Activated CD4-positive, alpha-beta T cell treated with anti-CD3 and anti-CD28 coated beads, Interleukin-2, Interleukin-4, amounts not matched to agents 100 ng/mL and 50 ng/mL, durations not matched to agents 16 hours and 8 hours (primary cell): ENCODE measurements at regions not wholly inside any gene's neighbourhood (a gene's known extent, or its start where the extent isn't known, plus 50 kb on each side); places are given as distances from the start of the nearest gene placed in this dataset.
"Not testable (repeated sequence)": the region's sequence is repeated elsewhere in the genome, so short reads cannot be mapped to it uniquely, and the experiment has no call there.

Experiments used
- DNase-seq: peaks from one replicate; pipeline ENCODE4 v3.0.0-alpha.2; 2020; ENCODE audit warnings: low spot score

DNA sequence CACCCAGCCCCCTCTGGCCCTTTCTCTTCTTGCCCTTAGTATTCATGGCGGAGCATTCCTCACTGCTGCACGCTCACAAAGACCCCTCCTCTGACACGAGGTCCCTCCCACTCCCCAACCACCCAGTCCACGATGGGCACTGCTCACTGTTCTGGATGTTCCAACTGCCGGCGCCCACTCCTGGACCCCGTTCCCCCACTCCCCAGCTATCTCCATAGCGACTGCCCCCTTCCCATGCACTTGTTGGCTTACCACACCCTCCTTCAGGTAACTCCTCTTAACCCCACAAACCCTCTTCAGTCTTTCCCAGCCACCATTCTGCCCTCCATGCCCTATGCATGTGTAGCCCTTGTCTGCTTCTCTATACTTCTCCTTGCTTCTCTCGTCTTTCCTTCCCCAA lies 961.5 kb upstream of the DEFB115 start:
- DNase-seq = not testable (repeated sequence)

DNA sequence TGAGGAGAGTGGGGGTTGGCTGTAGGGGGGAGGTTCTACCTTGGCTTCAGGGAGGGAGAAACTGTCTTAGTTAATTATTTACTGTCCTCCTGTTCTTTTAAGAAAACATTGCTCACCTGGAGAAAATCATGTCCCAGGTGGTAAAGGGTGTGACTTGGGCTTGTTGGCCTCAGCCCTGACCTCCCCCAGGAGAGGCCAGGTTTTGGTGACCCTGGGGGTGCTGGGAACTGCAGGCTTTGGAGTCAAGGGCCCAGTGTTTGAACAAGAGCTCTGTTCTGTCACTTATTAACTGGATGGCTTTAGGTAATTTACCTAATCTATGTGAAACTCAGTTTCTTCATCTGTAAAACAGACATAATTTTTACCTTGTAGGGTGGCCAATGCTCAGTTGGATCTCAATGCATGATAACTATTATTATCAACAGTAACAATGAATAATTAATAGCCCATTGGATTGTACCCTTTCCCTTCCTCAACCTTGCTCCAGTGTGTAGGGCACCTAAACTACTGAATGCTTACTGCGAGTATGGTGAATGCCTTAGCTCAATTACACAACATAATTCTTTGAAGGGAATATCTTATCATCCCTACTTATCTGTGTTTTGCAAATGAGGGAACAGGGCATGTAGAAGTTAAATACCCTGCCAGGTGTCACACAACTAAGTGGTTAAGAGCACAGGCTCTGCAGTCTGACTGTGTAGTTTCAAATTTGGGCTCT lies 959.4 kb upstream of the DEFB115 start:
- DNase-seq = not testable (repeated sequence)

DNA sequence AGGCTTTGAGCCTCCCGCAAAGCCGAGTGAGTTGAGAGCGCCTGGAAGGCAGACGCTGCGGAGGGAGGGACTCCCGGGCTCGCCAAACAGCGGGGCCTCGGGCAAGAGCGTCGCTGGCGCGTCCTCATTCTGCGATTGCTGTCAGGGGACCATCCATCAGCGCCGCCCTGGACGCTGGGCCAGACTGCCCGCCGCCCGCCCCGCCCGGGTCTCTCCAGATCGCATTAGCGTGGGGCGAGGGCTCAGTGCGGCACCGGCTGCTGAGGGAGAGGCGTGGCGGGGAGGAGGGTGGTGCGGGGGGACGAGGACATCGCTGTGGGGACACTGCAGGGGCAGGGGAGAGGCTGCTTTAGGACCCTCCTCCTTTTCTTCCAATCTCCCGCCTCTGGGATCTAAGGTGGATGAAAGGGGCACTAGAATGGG lies 957.2 kb upstream of the DEFB115 start:
- not testable (repeated sequence) for DNase-seq

DNA sequence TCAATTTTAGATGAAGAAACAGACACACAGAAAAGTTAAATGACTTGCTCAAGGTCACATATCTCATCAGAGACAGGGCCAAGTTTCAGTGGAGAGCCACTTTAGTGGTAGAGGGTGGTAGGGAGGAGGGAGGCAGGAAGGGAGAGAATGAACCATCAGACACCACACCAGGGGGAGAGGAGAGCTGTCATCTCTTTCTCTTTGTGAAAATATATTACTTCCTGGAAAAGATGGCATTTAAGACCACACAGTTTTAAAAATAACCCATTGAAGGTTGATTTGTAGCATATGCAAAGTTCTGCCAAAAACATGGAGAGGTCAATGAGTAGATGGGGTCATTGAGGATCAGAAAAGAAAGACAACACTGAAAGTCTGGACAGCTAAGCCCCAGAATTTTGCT lies 954.7 kb upstream of the DEFB115 start:
- not testable (repeated sequence) for DNase-seq

DNA sequence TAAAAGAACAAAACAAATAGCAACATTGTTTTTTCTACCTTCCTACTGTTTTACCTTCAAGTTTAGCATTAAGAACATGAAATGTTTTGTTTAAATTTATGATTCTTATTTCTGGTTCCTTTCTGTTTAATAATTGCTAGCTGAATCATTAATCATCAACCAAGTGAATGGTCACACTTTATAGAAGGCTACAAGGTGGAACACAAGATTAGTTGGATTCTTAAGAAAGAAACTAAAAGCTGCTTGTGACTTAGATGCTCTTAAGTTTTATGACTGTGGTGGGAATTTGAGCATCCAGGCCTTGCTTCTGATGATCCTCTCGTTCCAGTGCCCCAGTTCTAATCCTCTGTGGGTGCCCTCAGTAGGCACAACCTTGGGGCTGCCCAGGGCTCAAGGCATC lies 947.5 kb upstream of the DEFB115 start:
- not testable (repeated sequence) for DNase-seq

DNA sequence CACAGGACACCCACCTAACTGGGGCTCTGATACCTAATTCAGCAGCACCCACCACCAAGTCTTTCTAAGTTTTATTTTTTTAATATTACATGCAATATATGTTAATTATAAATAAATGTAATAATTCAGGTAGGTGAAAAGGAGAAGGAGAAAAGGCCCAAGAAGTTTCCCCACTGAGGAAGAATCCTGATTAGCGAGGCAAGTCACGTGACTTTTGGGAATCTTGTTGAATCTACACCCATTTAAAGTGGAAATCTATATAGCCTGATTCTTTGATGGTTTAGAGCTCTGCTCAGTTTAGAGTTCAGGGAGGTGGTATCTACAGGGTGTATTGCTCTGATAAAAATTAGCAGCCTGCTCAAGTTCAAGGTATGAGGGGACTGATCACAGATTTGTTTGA lies 947.1 kb upstream of the DEFB115 start:
- DNase-seq = not testable (repeated sequence)

DNA sequence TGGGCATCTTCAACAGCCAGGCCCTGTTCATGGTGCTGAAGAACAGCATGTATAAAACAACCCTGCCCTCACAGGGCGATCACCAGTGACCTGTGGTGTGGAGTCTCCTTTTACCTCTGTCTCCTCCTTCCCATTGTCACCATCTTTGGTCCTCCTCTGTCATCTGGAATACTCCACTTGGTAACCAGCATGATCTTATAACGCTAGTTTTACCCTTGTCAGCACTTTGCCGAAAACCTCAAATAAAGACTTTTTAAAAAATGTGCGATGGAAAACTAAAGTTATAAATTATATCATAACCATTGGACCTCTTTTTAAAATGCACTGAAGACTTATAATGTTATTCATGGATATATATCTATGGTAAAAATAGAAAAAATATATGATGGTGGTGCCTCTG lies 945.2 kb upstream of the DEFB115 start:
- not testable (repeated sequence) for DNase-seq

DNA sequence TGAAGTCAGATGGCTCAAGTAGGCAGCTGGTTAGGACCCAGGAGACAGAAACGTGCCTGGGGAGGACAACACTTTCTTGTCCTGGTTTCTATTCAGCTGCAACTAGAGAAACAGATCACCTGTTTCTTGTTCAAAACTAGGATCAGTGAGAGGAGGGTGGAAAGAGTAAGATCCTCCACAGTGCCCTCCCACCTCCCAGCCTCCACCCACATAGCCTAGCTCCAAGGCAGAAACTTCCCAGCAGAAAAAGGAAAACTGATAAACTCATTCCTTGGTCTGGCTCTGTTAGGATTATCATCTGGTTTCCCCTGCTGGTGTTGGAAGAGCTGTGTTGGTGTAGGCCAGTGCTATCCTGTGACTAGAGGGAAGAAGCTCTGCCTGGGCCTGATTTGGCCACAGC lies 943.8 kb upstream of the DEFB115 start:
- DNase-seq = not testable (repeated sequence)

DNA sequence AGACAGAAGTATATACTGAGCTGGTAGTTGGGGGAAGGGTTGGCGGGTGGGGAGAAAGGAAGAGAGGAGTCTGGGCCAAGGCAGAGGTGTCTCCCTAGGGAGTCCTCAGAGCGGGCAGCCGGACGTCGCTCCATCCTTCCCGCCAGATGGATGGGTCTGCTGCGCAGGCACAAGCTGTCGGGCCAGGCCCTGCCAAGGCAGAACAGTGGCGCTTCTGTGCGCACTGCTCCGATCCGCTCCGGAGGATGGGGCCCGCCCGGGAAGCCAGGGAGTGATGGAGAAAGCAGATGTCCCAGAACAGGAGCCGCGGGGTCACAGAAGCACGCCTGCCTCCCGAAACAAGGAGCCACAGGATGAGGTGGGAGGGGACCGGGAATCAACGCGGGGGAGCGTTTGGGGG lies 941.4 kb upstream of the DEFB115 start:
- not testable (repeated sequence) for DNase-seq

DNA sequence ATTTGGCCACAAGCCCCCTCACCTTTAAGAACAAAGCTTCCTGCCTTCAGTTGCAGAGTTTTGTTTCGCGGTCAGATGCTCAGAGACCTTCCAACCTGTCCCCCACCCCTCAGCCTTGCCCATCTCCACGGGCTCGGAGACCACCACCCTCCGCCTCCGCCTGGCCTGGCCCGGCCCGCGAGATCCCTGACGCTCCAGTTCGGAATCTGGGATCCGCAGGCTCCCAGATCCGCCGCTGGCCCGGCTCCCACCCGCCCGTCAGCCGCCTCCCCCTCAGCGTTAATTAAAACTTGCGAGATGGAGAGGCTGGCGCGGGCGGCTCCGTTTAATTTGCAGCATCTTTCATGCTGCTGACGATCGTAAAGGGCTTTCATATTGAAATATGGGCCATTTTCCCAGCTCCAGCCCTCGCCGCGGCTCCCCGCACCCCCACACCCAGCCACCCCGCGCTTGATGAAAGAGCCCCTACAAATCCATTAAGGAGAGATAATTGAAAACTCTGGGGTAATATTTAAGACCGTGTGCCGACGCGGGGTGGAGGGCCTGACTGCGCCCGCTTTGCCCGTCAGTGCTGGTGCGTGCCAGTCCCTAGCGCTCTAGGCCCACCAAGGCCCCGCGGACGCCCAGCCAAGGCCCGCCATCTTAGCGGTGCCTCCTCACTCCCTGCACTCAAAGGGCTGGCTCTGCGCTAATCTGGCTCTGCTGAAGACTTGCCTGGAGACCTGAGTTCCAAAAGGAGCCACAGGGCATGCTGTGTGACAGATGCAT lies 940.7 kb upstream of the DEFB115 start:
- not testable (repeated sequence) for DNase-seq

DNA sequence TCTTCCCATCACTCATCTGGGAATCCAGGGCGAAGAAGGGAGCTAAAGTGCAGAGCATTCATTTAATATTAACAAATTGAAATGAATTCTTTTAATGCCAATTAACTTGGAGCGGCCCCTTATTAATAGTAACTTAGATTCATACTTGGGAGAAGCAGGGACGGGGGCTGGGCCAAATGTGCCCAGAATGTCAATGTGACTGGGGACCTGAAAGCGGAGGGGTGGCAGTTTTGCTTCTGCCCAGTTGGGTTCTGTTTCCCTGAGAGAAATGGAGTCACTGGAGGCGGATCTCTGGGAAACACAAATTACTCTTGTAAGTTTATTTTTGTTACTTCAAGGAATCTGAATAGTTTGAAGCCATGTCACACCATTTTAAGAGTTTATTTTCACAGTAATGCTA lies 923.7 kb upstream of the DEFB115 start:
- DNase-seq = not testable (repeated sequence)

DNA sequence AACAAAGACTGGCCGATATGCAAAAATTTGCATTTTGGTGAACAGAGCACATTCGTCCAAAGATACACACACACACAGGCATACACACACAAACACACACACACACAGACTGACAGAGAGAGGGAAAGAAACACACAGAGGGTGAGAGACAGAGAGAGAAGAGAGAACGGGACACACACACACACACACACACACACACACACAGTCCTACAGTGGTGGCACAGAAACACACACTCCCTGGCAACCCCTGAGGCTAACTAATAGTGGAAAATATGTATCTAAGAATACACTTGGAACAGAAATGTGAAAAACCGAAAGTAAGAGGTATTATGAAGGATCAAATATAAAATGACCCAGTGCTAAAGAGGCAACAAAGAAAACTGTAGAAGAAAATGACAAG lies 919.9 kb upstream of the DEFB115 start:
- not testable (repeated sequence) for DNase-seq

DNA sequence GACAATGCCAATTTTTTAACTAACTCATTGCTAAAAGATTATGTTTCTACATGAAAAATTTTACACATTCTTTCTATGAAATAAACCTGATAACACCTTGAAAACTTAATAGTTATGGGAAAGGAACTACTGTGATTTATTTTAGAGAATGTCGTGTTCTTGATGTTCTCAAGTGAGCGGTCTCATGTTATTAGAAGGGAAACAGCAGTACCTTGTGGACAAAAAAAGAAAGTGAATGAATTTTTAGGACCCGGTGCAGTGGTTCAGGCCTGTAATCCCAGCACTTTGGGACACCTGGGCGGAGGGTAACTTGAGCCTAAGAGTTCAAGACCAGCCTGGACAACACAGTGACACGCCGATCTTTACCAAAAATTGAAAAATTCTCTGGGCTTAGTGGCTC lies 908.5 kb upstream of the DEFB115 start:
- DNase-seq = not testable (repeated sequence)

DNA sequence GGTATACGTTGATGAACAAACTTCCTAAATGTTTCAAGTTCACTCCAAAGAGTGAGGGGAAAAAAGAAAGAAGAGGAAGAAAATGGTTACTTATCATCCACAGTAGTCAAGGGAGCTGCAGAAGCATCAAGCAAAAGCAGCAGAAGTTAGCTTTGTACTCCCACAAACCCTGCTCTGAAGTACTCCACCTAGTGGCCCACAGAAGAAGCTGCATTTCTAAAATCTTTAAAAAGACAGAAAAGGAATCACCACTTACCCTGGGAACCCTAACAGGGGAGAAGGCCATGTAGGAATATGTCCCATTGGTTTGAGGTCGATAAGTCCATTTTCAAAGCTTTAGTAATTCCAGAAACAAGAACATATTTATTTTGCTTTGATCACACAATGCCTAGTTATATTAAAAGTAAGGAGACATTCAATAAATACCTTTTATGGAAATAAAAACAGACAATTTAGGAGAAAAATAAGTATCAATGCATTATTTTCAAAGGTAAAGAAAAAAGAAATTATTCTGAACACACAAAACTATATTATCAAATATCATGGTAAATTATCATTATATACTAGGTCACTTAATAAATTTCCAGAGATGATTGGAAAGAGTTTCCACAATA lies 900.5 kb upstream of the DEFB115 start:
- peak; percentile 6 for DNase-seq

DNA sequence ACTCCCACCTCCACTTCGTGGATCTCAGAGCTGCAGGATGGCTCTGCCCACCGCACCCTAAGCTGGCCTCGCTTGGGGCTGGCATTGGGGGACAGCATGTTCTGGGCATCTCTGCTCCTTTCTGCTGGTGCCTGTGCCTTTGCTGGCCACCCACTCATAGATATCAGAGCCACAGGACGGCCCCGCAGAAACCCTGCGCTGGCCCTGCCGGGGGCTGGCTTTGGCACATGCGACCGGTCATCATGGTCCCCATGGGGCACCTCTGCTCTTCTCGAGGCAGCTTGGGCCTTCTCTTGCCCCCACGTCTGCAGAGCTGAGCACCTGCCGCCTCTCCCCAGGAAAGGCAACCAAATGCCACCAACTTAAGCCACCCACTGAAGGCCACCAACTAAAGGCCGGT lies 895.7 kb upstream of the DEFB115 start:
- not testable (repeated sequence) for DNase-seq

DNA sequence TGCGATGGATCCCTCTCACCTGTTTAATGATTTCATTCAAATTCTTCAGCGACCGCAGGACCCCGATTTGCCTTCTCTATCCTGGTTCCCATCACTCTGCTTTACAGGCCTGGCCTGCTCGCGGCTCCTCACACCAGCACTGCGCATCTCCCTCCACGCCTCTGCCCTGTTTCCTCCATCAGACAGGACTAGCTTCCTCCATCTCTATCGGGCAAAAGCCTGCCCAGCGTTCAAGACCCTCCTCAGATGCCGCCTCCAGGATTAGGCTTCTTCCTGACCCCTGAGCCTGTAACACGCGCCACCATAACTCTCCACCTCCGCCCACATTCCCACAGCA lies 881.1 kb upstream of the DEFB115 start:
- DNase-seq = not testable (repeated sequence)

DNA sequence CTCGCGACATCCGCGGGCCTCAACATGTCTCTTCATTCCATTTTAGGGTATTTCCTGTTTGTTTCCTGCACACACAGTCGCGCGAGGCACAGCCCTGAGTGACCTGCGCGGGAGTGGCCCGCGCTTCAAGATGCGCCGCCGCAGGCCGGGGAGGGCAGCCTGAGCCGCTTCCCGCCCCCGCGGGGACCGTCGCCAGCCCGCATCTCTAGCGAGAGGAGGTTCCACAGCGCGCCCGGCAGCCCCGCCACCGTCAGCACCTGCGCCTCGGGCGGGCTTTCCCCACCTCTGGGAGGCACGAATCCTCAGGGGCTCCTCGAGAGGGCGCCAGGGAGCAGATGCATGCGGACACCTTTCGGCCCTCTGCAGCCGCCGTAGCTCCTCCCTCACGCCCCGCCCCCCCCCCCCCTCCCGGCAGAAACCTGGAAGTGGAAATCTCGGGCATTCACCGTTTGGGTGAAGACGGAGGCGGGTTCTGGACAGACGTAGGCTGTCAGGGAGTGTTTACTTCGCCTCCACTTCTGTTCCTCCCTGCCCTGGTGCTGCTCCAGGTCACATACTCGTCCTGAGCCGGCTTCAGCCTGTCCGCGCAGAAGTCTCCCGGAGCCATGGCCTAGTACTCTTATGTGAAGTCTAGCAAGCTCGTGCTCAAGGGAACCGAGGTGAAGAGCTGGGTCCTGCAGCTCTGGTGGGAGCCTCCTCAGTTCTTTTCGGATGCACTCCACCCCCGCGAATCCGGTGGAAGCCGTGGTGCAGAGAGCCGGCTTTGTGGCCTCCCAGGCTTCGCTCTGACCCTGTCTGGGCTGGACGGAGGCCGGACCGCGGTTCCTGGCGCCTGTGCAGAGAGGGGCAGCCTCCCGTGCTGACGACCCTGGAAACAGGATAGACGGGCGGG lies 880.5 kb upstream of the DEFB115 start:
- peak; percentile 79 for DNase-seq

DNA sequence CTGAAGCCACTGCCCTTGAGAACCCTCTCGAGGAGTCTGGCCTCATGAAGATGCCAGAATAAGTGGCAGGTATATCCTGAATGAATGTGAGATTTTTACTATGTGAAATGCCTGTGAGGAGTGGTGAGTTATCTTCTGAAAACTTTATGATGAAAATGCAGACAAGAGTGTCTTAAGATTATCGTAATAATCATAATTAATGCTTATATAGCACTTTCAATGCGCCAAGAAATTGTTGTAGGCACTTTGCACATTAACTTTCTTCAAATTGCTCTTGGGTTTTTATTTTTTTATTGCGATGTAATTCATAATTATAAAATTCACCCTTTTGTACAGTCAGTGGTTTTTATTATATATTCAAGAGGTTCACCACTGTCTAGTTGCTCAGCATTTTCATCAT lies 879.1 kb upstream of the DEFB115 start:
- not testable (repeated sequence) for DNase-seq

DNA sequence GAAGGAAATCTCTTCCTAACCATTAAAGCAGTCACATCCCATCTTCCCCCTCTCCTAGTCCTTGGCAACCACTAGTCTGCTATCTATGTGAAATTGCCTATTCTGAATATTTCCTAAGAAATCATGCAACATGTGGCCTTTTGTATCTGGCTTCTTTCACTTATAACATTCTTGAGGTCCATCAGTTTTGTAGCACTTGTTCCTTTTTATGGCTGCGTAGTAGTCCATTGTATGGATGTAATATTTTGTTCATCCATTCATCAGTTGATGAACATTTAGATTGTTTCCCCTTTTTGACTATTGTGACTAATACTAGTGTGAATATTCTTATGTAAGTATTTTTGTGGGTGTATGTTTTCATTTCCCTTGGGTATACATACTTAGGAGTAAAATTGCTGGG lies 878.7 kb upstream of the DEFB115 start:
- DNase-seq = not testable (repeated sequence)

DNA sequence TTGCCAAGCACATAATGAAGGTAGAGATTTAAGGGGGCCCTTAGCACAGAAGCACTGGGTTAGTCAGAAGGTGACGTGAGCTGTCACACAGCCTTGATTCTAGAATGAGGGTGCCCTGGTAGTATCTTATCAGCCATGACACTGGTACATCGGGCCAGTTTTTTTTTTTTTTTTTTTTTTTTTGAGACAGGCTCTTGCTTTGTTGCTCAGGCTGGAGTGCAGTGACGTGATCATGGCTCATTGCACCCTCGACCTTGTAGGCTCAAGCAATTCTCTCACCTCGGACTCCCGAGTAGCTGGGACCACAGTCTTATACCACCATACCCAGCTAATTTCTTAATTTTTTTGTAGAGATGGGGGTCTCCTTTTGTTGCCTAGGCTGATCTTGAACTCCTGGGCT lies 872.6 kb upstream of the DEFB115 start:
- DNase-seq = not testable (repeated sequence)

DNA sequence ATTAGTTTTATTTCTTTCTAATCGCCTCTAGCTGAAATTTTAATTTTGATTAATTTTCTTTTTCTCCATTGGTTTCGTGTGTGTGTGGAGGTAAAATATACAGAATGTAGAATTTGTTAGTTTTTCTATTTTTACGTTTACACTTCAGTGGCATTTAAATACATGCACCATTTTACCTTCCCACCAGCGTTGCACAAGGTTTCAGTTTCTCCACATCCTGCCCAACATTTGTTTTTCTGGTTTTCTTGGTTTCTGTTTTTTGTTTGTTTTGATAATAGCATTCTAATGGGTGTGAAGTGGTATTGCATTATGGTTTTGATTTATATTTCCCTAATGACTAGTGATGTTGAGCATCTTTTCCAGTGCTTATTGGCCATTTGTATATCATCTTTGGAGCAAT lies 871.4 kb upstream of the DEFB115 start:
- DNase-seq = not testable (repeated sequence)

DNA sequence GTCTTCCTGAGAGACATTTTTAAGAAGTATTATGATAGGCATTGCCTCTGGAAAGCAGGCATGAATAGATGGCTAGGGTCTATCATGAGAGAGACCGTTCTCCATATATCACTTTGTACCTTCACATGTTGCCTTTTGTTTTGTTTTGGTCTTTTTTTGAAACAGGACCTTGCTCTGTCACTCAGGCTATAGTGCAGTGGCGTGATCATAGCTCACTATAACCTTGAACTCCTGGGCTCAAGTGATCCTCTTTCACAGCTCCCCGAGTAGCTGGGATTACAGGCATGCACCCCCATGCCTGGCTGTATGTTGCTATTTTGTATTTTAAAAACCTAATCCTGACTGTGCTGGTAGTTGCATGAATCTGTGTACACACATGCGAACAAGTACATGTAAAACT lies 869.6 kb upstream of the DEFB115 start:
- DNase-seq = not testable (repeated sequence)
